ENCODE measurements at regions not wholly inside any gene's neighbourhood (a gene's known extent, or its start where the extent isn't known, plus 50 kb on each side); places are given as distances from the start of the nearest gene placed in this dataset.

GRCh38 chr15:47876986-47877385 is 159.7 kb downstream of the SEMA6D start:
- TF ChIP-seq PATZ1 (CRISPR knock-in tag; IDR thresholded peaks at IDR 0.05; ENCODE audit: borderline replicate concordance) (no peak), CSRNP3 (CRISPR knock-in tag; IDR thresholded peaks at IDR 0.05) (no peak), CREB5 (CRISPR knock-in tag; IDR thresholded peaks at IDR 0.05; ENCODE audit: low read depth) (no peak), ZFP30 (CRISPR knock-in tag; IDR thresholded peaks at IDR 0.05) (no peak), ZC3H10 (CRISPR knock-in tag; IDR thresholded peaks at IDR 0.05) (no peak), RARB (CRISPR knock-in tag; IDR thresholded peaks at IDR 0.05) (no peak), ARNTL (CRISPR knock-in tag; IDR thresholded peaks at IDR 0.05; ENCODE audit: borderline replicate concordance, low read depth) (no peak), ZFP3 (CRISPR knock-in tag; IDR thresholded peaks at IDR 0.05) (no peak), GLIS3 (CRISPR knock-in tag; IDR thresholded peaks at IDR 0.05) (no peak), ZNF8 (CRISPR knock-in tag; IDR thresholded peaks at IDR 0.05) (no peak), CSDC2 (CRISPR knock-in tag; IDR thresholded peaks at IDR 0.05) (no peak), ISL1 (CRISPR knock-in tag; IDR thresholded peaks at IDR 0.05) (no peak), ZNF565 (CRISPR knock-in tag; conservative IDR thresholded peaks at IDR 0.05; ENCODE audit: low read depth) (no peak)

All from SK-N-SH treated with all-trans-retinoic acid at 6 μM for 48 hours (cell line).